HFF-Myc (cell line): ENCODE measurements at regions not wholly inside any gene's neighbourhood (a gene's known extent, or its start where the extent isn't known, plus 50 kb on each side); places are given as distances from the start of the nearest gene placed in this dataset.

ENCODE experiments used
- DNase-seq: peaks from one replicate; pipeline ENCODE4 v3.0.0-alpha.2; 2011; ENCODE audit warnings: low read depth; ENCODE audit errors: extremely low read depth
- H3K4me3 ChIP-seq: replicated peaks from 2 replicates; pipeline ENCODE4 v1.5.1; 2011; ENCODE audit warnings: low read depth, mild to moderate bottlenecking, control low read depth, low read length
- TF ChIP-seq, protein P1 (sequence below): IDR thresholded peaks from 2 replicates; pipeline ENCODE4 v1.5.1; 2012; ENCODE audit warnings: mild to moderate bottlenecking, low read depth, low read length, control low read depth; ENCODE audit errors: missing control alignments

GRCh38 chr5:101437351-101437750 lies 534.3 kb upstream of the ST8SIA4 start:
- no peak for DNase-seq
- TF ChIP-seq, protein P1, sequence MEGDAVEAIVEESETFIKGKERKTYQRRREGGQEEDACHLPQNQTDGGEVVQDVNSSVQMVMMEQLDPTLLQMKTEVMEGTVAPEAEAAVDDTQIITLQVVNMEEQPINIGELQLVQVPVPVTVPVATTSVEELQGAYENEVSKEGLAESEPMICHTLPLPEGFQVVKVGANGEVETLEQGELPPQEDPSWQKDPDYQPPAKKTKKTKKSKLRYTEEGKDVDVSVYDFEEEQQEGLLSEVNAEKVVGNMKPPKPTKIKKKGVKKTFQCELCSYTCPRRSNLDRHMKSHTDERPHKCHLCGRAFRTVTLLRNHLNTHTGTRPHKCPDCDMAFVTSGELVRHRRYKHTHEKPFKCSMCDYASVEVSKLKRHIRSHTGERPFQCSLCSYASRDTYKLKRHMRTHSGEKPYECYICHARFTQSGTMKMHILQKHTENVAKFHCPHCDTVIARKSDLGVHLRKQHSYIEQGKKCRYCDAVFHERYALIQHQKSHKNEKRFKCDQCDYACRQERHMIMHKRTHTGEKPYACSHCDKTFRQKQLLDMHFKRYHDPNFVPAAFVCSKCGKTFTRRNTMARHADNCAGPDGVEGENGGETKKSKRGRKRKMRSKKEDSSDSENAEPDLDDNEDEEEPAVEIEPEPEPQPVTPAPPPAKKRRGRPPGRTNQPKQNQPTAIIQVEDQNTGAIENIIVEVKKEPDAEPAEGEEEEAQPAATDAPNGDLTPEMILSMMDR = no peak
- no peak overlapping the region for H3K4me3 ChIP-seq

GRCh38 chr5:101435768-101436167 lies 532.7 kb upstream of the ST8SIA4 start:
- no peak overlapping the region for H3K4me3 ChIP-seq
- TF ChIP-seq, protein P1 = no peak
- DNase-seq = no peak

DNA sequence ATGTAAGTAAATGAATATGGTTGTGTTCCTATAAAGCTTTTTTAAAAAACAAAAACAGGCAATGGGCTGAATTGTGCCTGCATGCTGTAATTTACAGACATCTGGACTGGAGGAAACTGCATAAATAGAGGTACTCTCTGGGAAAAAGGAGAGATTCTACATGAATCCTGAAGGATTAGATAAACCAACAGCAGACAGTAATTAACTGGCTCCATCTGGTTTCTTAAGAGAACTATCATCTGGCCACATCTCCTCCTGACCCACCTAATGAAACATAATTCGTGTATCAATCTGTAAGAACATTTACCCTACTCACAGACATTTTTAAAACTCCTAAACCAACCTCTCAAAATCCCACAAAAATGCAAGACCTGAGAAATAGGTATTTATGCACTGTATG lies 528.1 kb upstream of the ST8SIA4 start:
- TF ChIP-seq, protein P1 = no peak
- DNase-seq = no peak
- no peak overlapping the region for H3K4me3 ChIP-seq

GRCh38 chr5:101430551-101430950 lies 527.5 kb upstream of the ST8SIA4 start:
- no peak for DNase-seq
- no peak overlapping the region for H3K4me3 ChIP-seq
- TF ChIP-seq, protein P1 = no peak

GRCh38 chr5:101429241-101429640 lies 526.2 kb upstream of the ST8SIA4 start:
- DNase-seq = no peak
- TF ChIP-seq, protein P1 = no peak

DNA sequence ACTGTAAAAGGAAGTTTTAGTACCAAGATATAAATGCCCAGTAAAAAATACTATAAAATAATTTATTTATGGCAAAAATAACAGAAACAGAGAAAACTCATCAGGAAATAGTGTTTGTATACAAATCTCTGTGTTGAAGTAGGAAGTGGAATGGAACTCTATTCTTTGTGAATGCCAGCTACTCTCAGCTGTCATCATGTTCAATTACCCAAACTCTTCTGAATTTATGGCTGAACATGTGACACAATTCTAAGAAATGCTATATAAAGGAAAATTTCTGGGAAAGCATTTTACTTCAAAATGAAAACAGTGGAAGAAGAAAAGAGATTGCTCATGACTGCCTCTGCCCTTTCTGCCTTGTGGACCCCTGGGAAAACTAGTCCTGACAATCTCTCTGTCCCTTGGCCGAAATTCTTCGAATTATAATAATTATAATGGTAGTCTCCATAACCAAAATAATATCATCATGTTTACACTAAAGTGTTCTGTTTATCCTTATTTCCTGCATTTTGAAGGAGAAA lies 522.3 kb upstream of the ST8SIA4 start:
- DNase-seq = no peak
- no peak overlapping the region for H3K4me3 ChIP-seq
- TF ChIP-seq, protein P1 = no peak

More at GRCh38 chr5:101429241-101429640, 526.2 kb upstream of the ST8SIA4 start:
- H3K4me3 ChIP-seq = no peak overlapping the region
